Caco-2 (cell line): ENCODE measurements at regions not wholly inside any gene's neighbourhood (a gene's known extent, or its start where the extent isn't known, plus 50 kb on each side); places are given as distances from the start of the nearest gene placed in this dataset.

Source experiments
- BruUV-seq: library from RNA; stranded (reverse); fragments of 400-500 nt; replicated peaks from 2 replicates; lab custom pipeline; 2021; lab: Mats Ljungman, UMichigan
- CTCF ChIA-PET: fragments of 300-600 bp; sonication (Branson Sonifier 250); formaldehyde crosslinking; loops from one replicate; lab custom pipeline; 2022; ENCODE audit warnings: antibody characterized with exemption; lab: Charles Lee
- POLR2A ChIA-PET: fragments of 300-600 bp; sonication (Branson Sonifier 250); formaldehyde crosslinking; loops from one replicate; lab custom pipeline; 2022; ENCODE audit warnings: antibody characterized with exemption; lab: Charles Lee
- DNase-seq, 2 experiments: peaks; one replicate each; pipeline versions ENCODE4 v3.0.0 to v3.0.0-alpha.2; 2020 to 2022
- H3K27me3 ChIP-seq: replicated peaks from 2 replicates; pipeline ENCODE4 v1.6.0; 2011; ENCODE audit warnings: low read length; ENCODE audit not compliant: control insufficient read depth, insufficient read depth
- H3K36me3 ChIP-seq: 2 replicates; pipeline ENCODE4 v1.5.1; 2011; ENCODE audit warnings: low read length; ENCODE audit not compliant: control insufficient read depth, insufficient read depth
- H3K4me1 ChIP-seq: fragments of 250-450 bp; sonication (Bioruptor Pico); 2 replicates; pipeline ENCODE4 v1.5.1; 2020; ENCODE audit warnings: mild to moderate bottlenecking
- H3K4me3 ChIP-seq: 2 replicates; pipeline ENCODE4 v1.5.1; 2011; ENCODE audit warnings: low read depth, mild to moderate bottlenecking, control low read depth, low read length
- H3K9me3 ChIP-seq: fragments of 250-450 bp; sonication (Bioruptor Pico); 2 replicates; pipeline ENCODE4 v1.5.1; 2020; ENCODE audit warnings: mild to moderate bottlenecking, moderate library complexity
- H3K27ac Mint-ChIP-seq: one replicate; pipeline ENCODE4 v1.8.0; 2022; ENCODE audit warnings: mixed read lengths; ENCODE audit not compliant: unreplicated experiment
- H3K27me3 Mint-ChIP-seq: one replicate; pipeline ENCODE4 v1.8.0; 2022; ENCODE audit warnings: mixed read lengths; ENCODE audit not compliant: insufficient read depth, unreplicated experiment
- H3K36me3 Mint-ChIP-seq: one replicate; pipeline ENCODE4 v1.8.0; 2022; ENCODE audit warnings: mild to moderate bottlenecking, mixed read lengths; ENCODE audit not compliant: insufficient read depth, unreplicated experiment
- H3K4me1 Mint-ChIP-seq: one replicate; pipeline ENCODE4 v1.8.0; 2022; ENCODE audit warnings: low read depth, mixed read lengths; ENCODE audit not compliant: unreplicated experiment
- H3K4me3 Mint-ChIP-seq: one replicate; pipeline ENCODE4 v1.8.0; 2022; ENCODE audit warnings: mild to moderate bottlenecking, moderate library complexity, mixed read lengths; ENCODE audit not compliant: unreplicated experiment
- H3K9me3 Mint-ChIP-seq: one replicate; pipeline ENCODE4 v1.8.0; 2022; ENCODE audit warnings: mixed read lengths; ENCODE audit not compliant: unreplicated experiment
- CTCF ChIP-seq, 2 experiments: fragments of 200-600 bp in 1 of 2; IDR thresholded peaks; 1 replicate in 1 of 2; 2 replicates in 1 of 2; pipeline versions ENCODE4 v1.5.1 to v1.8.0; 2011 to 2022; ENCODE audit warnings: antibody characterized with exemption in 1 of 2, control low read depth in 1 of 2, inconsistent platforms in 1 of 2, low read depth in 1 of 2, low read length in 1 of 2, mild to moderate bottlenecking in 1 of 2, moderate library complexity in 1 of 2; ENCODE audit not compliant: insufficient read depth in 1 of 2, severe bottlenecking in 1 of 2, unreplicated experiment in 1 of 2
- intact Hi-C: fragments of 100-400 bp; cut with micrococcal nuclease; formaldehyde crosslinking; loops from one replicate; pipeline ENCODE4 v1.10.0; 2022; ENCODE audit not compliant: unreplicated experiment

GRCh38 chr18:44025421-44025820 lies 655.3 kb upstream of the SETBP1 start:
- Mint-ChIP-seq H3K27me3 (no peaks in the 10 kb centered on the region), H3K27ac (no peak overlapping the region), H3K4me1 (no peaks in the 10 kb centered on the region), H3K36me3 (no peaks in the 10 kb centered on the region), H3K9me3 (peaks cover 9% of the 10 kb centered on the region), H3K4me3 (no peak overlapping the region)
- Histone ChIP-seq H3K9me3 (no peaks in the 10 kb centered on the region), H3K4me1 (no peaks in the 10 kb centered on the region), H3K27me3 (no peaks in the 10 kb centered on the region), H3K4me3 (no peak overlapping the region), H3K36me3 (no peaks in the 10 kb centered on the region)
- ChIA-PET POLR2A (no interaction called here), CTCF (no interaction called here)
- no TSS peak for BruUV-seq
- no peak for DNase-seq
- intact Hi-C loops: no loop called here
- no peak for TF ChIP-seq CTCF (IDR thresholded peaks at IDR 0.05; ENCODE audit: insufficient read depth in 1 of 2, low read depth in 1 of 2, low read length in 1 of 2, severe bottlenecking in 1 of 2, unreplicated experiment in 1 of 2)

- no peak for TF ChIP-seq CTCF (IDR thresholded peaks at IDR 0.05; ENCODE audit: insufficient read depth in 1 of 2, low read depth in 1 of 2, low read length in 1 of 2, severe bottlenecking in 1 of 2, unreplicated experiment in 1 of 2)
- no TSS peak for BruUV-seq
- H3K27me3 Mint-ChIP-seq: no peaks in the 10 kb centered on the region
- ChIA-PET CTCF (no interaction called here), POLR2A (no interaction called here)
- no peak overlapping the region for H3K4me3 Mint-ChIP-seq
- Histone ChIP-seq H3K4me3 (no peak overlapping the region), H3K9me3 (no peaks in the 10 kb centered on the region), H3K27me3 (no peaks in the 10 kb centered on the region), H3K36me3 (no peaks in the 10 kb centered on the region), H3K4me1 (no peaks in the 10 kb centered on the region)
- no peaks in the 10 kb centered on the region for H3K4me1 Mint-ChIP-seq
- peaks cover 9% of the 10 kb centered on the region for H3K9me3 Mint-ChIP-seq
- no peak overlapping the region for H3K27ac Mint-ChIP-seq
- intact Hi-C loops: no loop called here
- no peaks in the 10 kb centered on the region for H3K36me3 Mint-ChIP-seq
- no peak for DNase-seq
Observed at GRCh38 chr18:44028109-44028508, 652.6 kb upstream of the SETBP1 start.

GRCh38 chr18:44031063-44031462 lies 649.6 kb upstream of the SETBP1 start:
- no peak for TF ChIP-seq CTCF (IDR thresholded peaks at IDR 0.05; ENCODE audit: insufficient read depth in 1 of 2, low read depth in 1 of 2, low read length in 1 of 2, severe bottlenecking in 1 of 2, unreplicated experiment in 1 of 2)
- Histone ChIP-seq H3K4me1 (no peaks in the 10 kb centered on the region), H3K4me3 (no peak overlapping the region), H3K36me3 (no peaks in the 10 kb centered on the region), H3K9me3 (no peaks in the 10 kb centered on the region), H3K27me3 (no peaks in the 10 kb centered on the region)
- DNase-seq: no peak
- ChIA-PET CTCF (no interaction called here), POLR2A (no interaction called here)
- intact Hi-C loops: no loop called here
- no TSS peak for BruUV-seq
- H3K4me1 Mint-ChIP-seq: no peaks in the 10 kb centered on the region
- H3K36me3 Mint-ChIP-seq: no peaks in the 10 kb centered on the region
- H3K27me3 Mint-ChIP-seq: no peaks in the 10 kb centered on the region
- H3K27ac Mint-ChIP-seq: no peak overlapping the region
- no peak overlapping the region for H3K4me3 Mint-ChIP-seq
- peaks cover 9% of the 10 kb centered on the region for H3K9me3 Mint-ChIP-seq
